ENCODE measurements at regions not wholly inside any gene's neighbourhood (a gene's known extent, or its start where the extent isn't known, plus 50 kb on each side); places are given as distances from the start of the nearest gene placed in this dataset.

DNA sequence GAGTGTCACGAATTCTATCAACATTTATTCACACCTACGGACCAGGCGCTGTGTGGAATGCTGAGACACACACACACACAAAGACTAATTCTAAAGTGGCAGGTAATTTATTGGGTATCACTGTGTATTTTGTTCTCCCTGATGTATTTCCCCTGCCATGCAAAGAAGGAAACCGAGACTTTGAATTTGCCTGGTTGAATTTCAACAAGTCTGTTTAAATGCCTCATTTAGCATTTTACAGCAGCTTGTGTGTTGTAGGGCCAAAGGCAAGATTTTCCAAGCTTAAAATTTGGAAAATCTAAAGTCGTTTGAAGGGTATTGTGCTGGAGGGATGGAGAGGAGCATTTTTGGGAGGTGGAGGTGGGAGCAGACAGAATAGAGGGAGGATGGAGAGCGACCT lies 274.4 kb upstream of the ZFP64 start:
- Histone ChIP-seq H3K4me1 (ENCODE audit: control insufficient read depth in 2 of 2, insufficient read depth in 2 of 2, low read length in 2 of 2) (no peaks in the 10 kb centered on the region), H3K9ac (ENCODE audit: low read length) (no peak overlapping the region), H3K4me2 (replicated peaks; ENCODE audit: low read depth, low read length, poor library complexity, severe bottlenecking) (no peak overlapping the region), H3K9me3 (ENCODE audit: control extremely low read depth in 1 of 3, control insufficient read depth in 2 of 3, insufficient read depth in 1 of 3, low read length in 2 of 3) (peaks cover 0 to 12% (median 0%) of the 10 kb centered on the region in 3 donors), H3K79me2 (ENCODE audit: control insufficient read depth, insufficient read depth, low read length) (no peaks in the 10 kb centered on the region), H3K4me3 (ENCODE audit: control extremely low read depth in 1 of 5, extremely low read depth in 1 of 5, insufficient read depth in 1 of 5, low read depth in 2 of 5, low read length in 4 of 5) (no peak overlapping the region), H3K27me3 (replicated peaks in 1 of 4; ENCODE audit: control extremely low read depth in 1 of 4, control insufficient read depth in 3 of 4, insufficient read depth in 4 of 4, low read length in 3 of 4) (no peaks in the 10 kb centered on the region), H4K20me1 (ENCODE audit: control insufficient read depth, insufficient read depth, low read length, poor library complexity, severe bottlenecking) (no peaks in the 10 kb centered on the region), H3K27ac (ENCODE audit: low read length in 2 of 2) (no peak overlapping the region), H3K36me3 (replicated peaks in 1 of 2; ENCODE audit: control extremely low read depth in 1 of 2, control insufficient read depth in 1 of 2, extremely low read depth in 1 of 2, insufficient read depth in 2 of 2, low read length in 1 of 2) (no peaks in the 10 kb centered on the region), H2AFZ (ENCODE audit: insufficient read depth, low read depth, low read length, poor library complexity, severe bottlenecking) (no peak overlapping the region)
- intact Hi-C loops (cut with micrococcal nuclease) = no loop called here
- Mint-ChIP-seq H3K27ac (no peak overlapping the region), H3K9me3 (ENCODE audit: insufficient read depth) (no peaks in the 10 kb centered on the region), H3K27me3 (peaks cover 8% of the 10 kb centered on the region), H3K4me1 (no peaks in the 10 kb centered on the region), H3K4me3 (no peak overlapping the region)
- DNase-seq (no peak), ATAC-seq (ENCODE audit: low read depth) (no peak)
- ChIA-PET POLR2A (no interaction called here), CTCF (no interaction called here)
- no peak for TF ChIP-seq EZH2 (IDR thresholded peaks at IDR 0.05; ENCODE audit: borderline replicate concordance, insufficient read depth, low read depth, low read length, poor library complexity, severe bottlenecking)
- TF ChIP-seq, protein P1, sequence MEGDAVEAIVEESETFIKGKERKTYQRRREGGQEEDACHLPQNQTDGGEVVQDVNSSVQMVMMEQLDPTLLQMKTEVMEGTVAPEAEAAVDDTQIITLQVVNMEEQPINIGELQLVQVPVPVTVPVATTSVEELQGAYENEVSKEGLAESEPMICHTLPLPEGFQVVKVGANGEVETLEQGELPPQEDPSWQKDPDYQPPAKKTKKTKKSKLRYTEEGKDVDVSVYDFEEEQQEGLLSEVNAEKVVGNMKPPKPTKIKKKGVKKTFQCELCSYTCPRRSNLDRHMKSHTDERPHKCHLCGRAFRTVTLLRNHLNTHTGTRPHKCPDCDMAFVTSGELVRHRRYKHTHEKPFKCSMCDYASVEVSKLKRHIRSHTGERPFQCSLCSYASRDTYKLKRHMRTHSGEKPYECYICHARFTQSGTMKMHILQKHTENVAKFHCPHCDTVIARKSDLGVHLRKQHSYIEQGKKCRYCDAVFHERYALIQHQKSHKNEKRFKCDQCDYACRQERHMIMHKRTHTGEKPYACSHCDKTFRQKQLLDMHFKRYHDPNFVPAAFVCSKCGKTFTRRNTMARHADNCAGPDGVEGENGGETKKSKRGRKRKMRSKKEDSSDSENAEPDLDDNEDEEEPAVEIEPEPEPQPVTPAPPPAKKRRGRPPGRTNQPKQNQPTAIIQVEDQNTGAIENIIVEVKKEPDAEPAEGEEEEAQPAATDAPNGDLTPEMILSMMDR (IDR thresholded peaks at IDR 0.05) = no peak
- WGBS (ENCODE audit: insufficient coverage) = 62% methylated on average over 3 of the region's 6 CpGs

DNA sequence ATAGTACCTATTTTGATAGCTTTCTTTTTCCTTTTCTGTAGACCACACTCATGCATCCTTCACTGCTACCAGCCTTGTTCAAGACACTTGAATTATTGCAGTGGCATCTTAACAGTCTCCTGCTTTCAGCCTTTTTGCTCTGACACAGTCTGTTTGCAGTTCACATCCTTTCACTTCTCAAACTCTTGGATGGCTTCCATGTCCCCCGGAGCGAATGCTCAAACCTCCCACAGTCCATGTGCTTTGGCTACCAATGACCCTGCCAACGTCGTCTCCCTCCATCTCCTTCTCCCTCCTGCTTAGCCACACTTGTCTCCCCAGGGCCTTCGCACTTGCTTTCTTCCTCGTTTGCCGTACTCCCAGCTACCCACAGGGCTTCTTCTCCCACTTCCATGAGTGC lies 270.0 kb upstream of the ZFP64 start:
- peaks cover 5% of the 10 kb centered on the region for H3K27me3 Mint-ChIP-seq
- Histone ChIP-seq H3K27ac (ENCODE audit: low read length in 2 of 2) (no peak overlapping the region), H3K9me3 (ENCODE audit: control extremely low read depth in 1 of 3, control insufficient read depth in 2 of 3, insufficient read depth in 1 of 3, low read length in 2 of 3) (peaks cover 0 to 12% (median 0%) of the 10 kb centered on the region in 3 donors), H3K4me3 (ENCODE audit: control extremely low read depth in 1 of 5, extremely low read depth in 1 of 5, insufficient read depth in 1 of 5, low read depth in 2 of 5, low read length in 4 of 5) (no peak overlapping the region), H4K20me1 (ENCODE audit: control insufficient read depth, insufficient read depth, low read length, poor library complexity, severe bottlenecking) (no peaks in the 10 kb centered on the region), H3K79me2 (ENCODE audit: control insufficient read depth, insufficient read depth, low read length) (no peaks in the 10 kb centered on the region), H3K27me3 (replicated peaks in 1 of 4; ENCODE audit: control extremely low read depth in 1 of 4, control insufficient read depth in 3 of 4, insufficient read depth in 4 of 4, low read length in 3 of 4) (no peaks in the 10 kb centered on the region), H3K4me1 (ENCODE audit: control insufficient read depth in 2 of 2, insufficient read depth in 2 of 2, low read length in 2 of 2) (no peaks in the 10 kb centered on the region), H3K36me3 (replicated peaks in 1 of 2; ENCODE audit: control extremely low read depth in 1 of 2, control insufficient read depth in 1 of 2, extremely low read depth in 1 of 2, insufficient read depth in 2 of 2, low read length in 1 of 2) (no peaks in the 10 kb centered on the region), H3K9ac (ENCODE audit: low read length) (no peak overlapping the region), H3K4me2 (replicated peaks; ENCODE audit: low read depth, low read length, poor library complexity, severe bottlenecking) (no peak overlapping the region), H2AFZ (ENCODE audit: insufficient read depth, low read depth, low read length, poor library complexity, severe bottlenecking) (no peak overlapping the region)
- intact Hi-C loops (cut with micrococcal nuclease) = no loop called here
- WGBS (ENCODE audit: insufficient coverage) = 87% methylated on average over 7 of the region's 7 CpGs
- H3K9me3 Mint-ChIP-seq (ENCODE audit: insufficient read depth) = peaks cover 2% of the 10 kb centered on the region
- no peak overlapping the region for H3K27ac Mint-ChIP-seq
- ChIA-PET POLR2A (no interaction called here), CTCF (no interaction called here)
- DNase-seq (no peak), ATAC-seq (ENCODE audit: low read depth) (no peak)
- no peak for TF ChIP-seq EZH2 (IDR thresholded peaks at IDR 0.05; ENCODE audit: borderline replicate concordance, insufficient read depth, low read depth, low read length, poor library complexity, severe bottlenecking)
- TF ChIP-seq, protein P1 (IDR thresholded peaks at IDR 0.05) = no peak
- H3K4me1 Mint-ChIP-seq = no peaks in the 10 kb centered on the region
- H3K4me3 Mint-ChIP-seq = no peak overlapping the region
